ENCODE measurements at regions not wholly inside any gene's neighbourhood (a gene's known extent, or its start where the extent isn't known, plus 50 kb on each side); places are given as distances from the start of the nearest gene placed in this dataset.

- no peak for DNase-seq
Observed at GRCh38 chr5:6228257-6229250, 149.8 kb downstream of the MED10 start.

- DNase-seq = no peak
Observed at GRCh38 chr5:6225121-6225607, 153.2 kb downstream of the MED10 start.

GRCh38 chr5:6224406-6224805, 153.9 kb downstream of the MED10 start:
- no peak for DNase-seq

- no peak for DNase-seq
Observed at GRCh38 chr5:6222899-6223298, 155.4 kb downstream of the MED10 start.

- no peak for DNase-seq
Observed at GRCh38 chr5:6222121-6222520, 156.2 kb downstream of the MED10 start.

- no peak for DNase-seq
Observed at GRCh38 chr5:6221141-6221626, 157.2 kb downstream of the MED10 start.

- no peak for DNase-seq
Observed at GRCh38 chr5:6220346-6221088, 157.8 kb downstream of the MED10 start.

GRCh38 chr5:6218517-6218916, 159.8 kb downstream of the MED10 start:
- DNase-seq = no peak

GRCh38 chr5:6218116-6218515, 160.2 kb downstream of the MED10 start:
- DNase-seq = no peak

- no peak for DNase-seq
Observed at GRCh38 chr5:6216471-6217075, 161.8 kb downstream of the MED10 start.

- DNase-seq = no peak
Observed at GRCh38 chr5:6215891-6216290, 162.5 kb downstream of the MED10 start.

- no peak for DNase-seq
Observed at GRCh38 chr5:6212244-6212643, 166.1 kb downstream of the MED10 start.

GRCh38 chr5:6206501-6206900, 171.8 kb downstream of the MED10 start:
- no peak for DNase-seq

- no peak for DNase-seq
Observed at GRCh38 chr5:6202968-6203365, 175.4 kb downstream of the MED10 start.

GRCh38 chr5:6202149-6202967, 176.0 kb downstream of the MED10 start:
- no peak for DNase-seq

GRCh38 chr5:6201631-6202030, 176.7 kb downstream of the MED10 start:
- no peak for DNase-seq

GRCh38 chr5:6198531-6198930, 179.8 kb downstream of the MED10 start:
- no peak for DNase-seq

- DNase-seq = no peak
Observed at GRCh38 chr5:6197427-6197826, 180.9 kb downstream of the MED10 start.

GRCh38 chr5:6195711-6196358, 182.5 kb downstream of the MED10 start:
- no peak for DNase-seq

GRCh38 chr5:6194906-6195612, 183.3 kb downstream of the MED10 start:
- DNase-seq = no peak
